NCI-H2029 treated with DMSO at 0.1 percent for 48 hours (cell line): ENCODE measurements at regions not wholly inside any gene's neighbourhood (a gene's known extent, or its start where the extent isn't known, plus 50 kb on each side); places are given as distances from the start of the nearest gene placed in this dataset.

ENCODE experiments used
- DNase-seq: peaks from one replicate; lab custom pipeline; 2025; lab: John Stamatoyannopoulos, UW

GRCh38 chr9:13896922-13897835, 416.8 kb downstream of the NFIB start:
- no peak for DNase-seq

GRCh38 chr9:13896047-13896446, 417.9 kb downstream of the NFIB start:
- no peak for DNase-seq

DNA sequence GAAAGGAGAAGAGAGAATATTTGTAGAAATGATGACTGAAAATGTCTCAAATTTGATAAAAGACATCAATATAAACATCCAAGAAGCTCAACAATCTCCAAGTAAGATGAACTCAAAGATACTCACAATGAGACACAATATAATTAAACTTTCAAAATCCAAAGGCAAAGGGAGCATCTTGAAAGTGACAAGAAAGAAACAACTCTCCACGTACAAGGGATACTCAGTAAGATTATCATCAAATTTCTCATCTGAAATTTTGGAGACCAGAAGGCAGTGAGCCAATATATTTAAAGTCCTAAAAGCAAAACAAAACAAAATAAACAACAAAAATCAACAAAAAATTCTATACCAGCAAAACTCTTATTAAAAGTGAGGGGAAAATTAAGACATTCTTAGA, 428.7 kb downstream of the NFIB start:
- no peak for DNase-seq

GRCh38 chr9:13879981-13880380, 434.0 kb downstream of the NFIB start:
- DNase-seq, result no peak

- DNase-seq, result no peak
Observed at GRCh38 chr9:13879011-13879410, 434.9 kb downstream of the NFIB start.

GRCh38 chr9:13878241-13878711, 435.7 kb downstream of the NFIB start:
- no peak for DNase-seq

DNA sequence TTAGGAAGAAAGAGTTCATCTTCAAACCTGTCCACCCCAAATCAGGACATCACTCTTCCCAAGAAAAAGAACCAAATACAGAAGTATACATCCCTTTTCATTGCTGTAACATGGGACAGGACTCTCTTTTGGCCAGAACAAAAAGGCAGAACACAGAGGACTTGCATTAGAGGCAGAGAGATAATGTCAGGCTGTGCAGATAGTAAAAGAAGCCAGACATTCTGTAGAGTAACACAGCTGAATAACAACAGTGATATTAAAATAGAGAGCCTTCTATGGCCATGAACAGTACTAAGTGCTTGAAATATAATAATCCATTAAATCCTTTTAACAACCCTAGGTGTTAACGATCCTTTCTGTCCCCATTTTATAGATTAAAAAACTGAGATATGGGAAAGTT, 437.2 kb downstream of the NFIB start:
- no peak for DNase-seq

GRCh38 chr9:13873203-13873602, 440.7 kb downstream of the NFIB start:
- DNase-seq, result no peak

- no peak for DNase-seq
Observed at GRCh38 chr9:13868336-13868735, 445.6 kb downstream of the NFIB start.

DNA sequence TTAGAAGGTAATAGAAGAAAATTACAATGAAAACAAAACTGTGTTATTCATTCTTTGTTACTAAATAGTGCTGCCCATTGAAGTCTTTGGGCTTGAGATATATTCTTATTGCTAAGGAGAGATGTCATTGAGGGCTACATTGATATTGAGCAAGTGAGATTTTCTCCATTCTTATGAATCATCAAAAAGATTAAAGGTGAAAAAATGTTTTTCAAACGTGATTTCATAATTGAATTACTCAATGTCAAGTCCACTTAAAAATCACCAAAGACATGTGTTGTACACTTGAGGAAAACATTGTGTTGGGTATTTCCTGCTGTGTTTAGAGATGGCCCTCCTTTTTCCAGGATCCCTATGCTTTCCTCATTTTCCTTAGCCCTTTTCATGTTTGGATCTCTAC, 448.1 kb downstream of the NFIB start:
- DNase-seq, result no peak

- no peak for DNase-seq
Observed at GRCh38 chr9:13863112-13863511, 450.8 kb downstream of the NFIB start.

DNA sequence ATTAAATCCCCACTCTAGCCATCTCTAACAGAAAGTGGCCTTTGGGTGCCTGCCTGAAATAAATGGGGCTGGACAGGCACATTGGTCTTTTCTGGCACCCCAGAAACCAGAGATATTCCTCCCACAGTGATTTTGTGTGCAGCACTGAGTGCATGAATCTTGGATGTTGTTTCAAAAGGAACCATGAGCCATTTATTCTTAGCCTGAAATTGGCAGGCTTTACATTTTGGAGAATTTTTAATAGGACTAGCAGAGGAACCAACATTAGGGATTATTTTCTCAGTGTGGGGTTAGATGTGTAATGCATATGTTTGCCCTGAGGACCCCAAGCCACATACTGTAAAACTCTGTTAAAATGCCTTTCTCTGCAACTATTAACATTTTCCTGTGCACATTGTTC, 451.3 kb downstream of the NFIB start:
- no peak for DNase-seq

DNA sequence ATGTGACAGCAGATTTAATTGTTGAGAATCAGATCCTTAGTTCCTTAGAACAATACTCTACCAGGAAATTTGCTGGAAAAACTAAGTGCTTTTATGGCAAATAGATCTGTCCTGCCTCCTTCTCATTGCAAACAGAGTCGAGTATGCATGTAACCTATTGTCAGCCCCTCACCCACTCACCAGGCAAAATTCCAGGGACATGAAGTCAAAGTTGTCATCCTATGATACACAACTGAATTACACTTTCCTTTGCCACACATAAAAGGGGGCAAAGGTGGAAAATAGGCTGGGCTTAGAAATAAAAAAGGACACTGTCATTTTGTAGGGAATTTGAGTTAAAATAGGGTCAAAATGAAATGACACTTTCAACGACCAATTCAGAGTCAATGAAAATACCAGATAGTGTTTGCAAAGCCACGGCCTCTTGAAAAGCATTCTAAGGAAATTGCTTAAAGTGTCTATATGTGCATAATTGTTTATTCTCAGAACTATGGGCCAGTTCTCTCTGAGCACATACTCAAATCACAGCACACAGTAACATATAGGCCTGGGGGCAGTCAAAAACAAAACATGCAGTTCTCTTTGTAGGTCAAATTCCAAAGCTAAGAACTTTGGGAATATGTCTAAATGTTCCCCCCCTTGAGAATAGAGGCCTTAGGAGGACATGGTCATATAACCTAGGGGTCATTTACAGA, 452.8 kb downstream of the NFIB start:
- peak; percentile 1 for DNase-seq

DNA sequence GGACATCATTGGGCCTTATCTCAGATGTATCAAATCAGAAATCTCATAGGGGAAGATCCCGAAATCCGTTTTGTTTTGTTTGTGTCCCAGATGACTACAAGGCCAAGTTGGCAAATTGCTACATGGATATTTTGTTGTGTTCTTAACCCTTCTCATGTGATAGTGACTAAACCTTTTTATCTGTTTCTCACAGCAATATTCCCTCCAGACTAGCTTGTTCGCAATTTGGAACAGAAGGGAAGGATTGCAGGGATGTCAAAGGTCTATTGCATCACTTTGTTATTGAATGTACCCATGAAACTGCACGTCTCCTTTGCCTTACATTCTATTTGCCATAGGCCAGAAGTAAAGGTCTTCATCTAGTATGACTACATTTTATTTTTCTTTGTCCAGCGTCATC, 453.9 kb downstream of the NFIB start:
- no peak for DNase-seq

DNA sequence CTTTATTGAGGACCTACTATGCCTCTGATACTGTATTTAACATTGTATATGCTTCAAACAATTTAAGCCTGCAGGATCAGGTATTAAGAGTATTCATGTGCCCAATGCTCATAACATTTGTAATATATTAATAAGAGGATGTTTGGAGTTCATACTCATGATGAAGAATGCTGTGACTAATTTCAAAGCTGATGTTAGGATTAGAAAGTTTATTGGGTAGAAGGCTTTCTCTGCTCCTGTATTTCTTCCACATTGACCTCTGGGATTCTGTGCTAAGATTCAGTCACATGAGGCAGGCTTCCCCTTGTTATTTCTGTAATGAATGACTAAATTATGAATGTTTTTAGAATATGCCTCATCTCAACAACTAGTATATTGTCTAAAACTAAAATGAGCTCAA, 456.4 kb downstream of the NFIB start:
- no peak for DNase-seq

- DNase-seq, result no peak
Observed at GRCh38 chr9:13847270-13847669, 466.7 kb downstream of the NFIB start.

- DNase-seq, result no peak
Observed at GRCh38 chr9:13845460-13845859, 468.5 kb downstream of the NFIB start.

DNA sequence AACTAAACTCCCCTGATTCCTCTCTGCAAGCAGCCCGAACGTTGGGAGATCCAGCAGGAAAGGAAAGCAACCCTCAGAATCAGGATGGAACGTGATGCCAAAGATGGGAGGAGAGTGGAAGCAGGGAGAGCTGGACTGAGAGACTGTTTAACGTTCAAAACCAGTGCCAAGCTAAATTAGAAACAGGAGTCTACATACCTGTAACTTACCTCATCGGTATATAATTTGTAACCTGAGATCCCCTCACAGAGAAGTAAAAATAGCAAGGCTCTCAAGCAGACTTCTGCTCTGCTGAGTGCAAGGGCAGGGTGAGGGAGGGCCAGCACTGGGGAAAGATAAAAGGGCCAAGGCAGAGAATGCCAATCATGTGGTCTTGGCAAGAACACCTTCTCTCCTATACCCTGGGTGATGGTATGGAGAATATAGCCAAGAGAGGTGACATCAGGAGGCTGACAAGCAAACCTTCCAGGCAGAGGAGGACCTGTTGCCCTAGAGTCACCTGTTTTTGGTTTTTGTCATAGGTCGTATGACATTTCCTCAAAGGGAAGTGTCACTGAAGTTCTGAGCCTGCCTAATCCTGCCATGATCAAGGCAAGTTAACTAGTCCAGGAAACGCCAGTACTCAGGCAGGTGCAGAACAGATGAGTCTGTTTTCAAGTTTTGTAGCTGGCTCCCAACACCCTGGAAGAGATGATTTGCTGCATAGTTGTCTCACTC, 472.0 kb downstream of the NFIB start:
- peak; percentile 51 for DNase-seq

GRCh38 chr9:13832446-13832845, 481.5 kb downstream of the NFIB start:
- DNase-seq, result no peak

GRCh38 chr9:13823026-13823425, 490.9 kb downstream of the NFIB start:
- no peak for DNase-seq

GRCh38 chr9:13817754-13818278, 496.1 kb downstream of the NFIB start:
- DNase-seq, result no peak

- DNase-seq, result no peak
Observed at GRCh38 chr9:13816837-13817236, 497.1 kb downstream of the NFIB start.
